PC-3 (cell line): ENCODE measurements at regions not wholly inside any gene's neighbourhood (a gene's known extent, or its start where the extent isn't known, plus 50 kb on each side); places are given as distances from the start of the nearest gene placed in this dataset.

Experiments
- CTCF ChIP-seq: fragments of 300-600 bp; sonication (generic); conservative IDR thresholded peaks from 2 replicates; pipeline ENCODE4 v1.5.1; 2017; ENCODE audit warnings: antibody characterized with exemption, low read depth, mild to moderate bottlenecking, low read length
- EZH2 ChIP-seq: fragments of 300-600 bp; sonication (generic); IDR thresholded peaks from one replicate; pipeline ENCODE4 v1.6.1; 2017; ENCODE audit warnings: antibody characterized with exemption, mild to moderate bottlenecking, low read length; ENCODE audit not compliant: unreplicated experiment
- EZH2phosphoT487 ChIP-seq: fragments of 300-600 bp; sonication (generic); IDR thresholded peaks from 2 replicates; pipeline ENCODE4 v1.6.1; 2018; ENCODE audit warnings: mild to moderate bottlenecking, antibody characterized with exemption, low read length, borderline replicate concordance

- no peak for TF ChIP-seq CTCF
- no peak for TF ChIP-seq EZH2
- TF ChIP-seq EZH2phosphoT487, result no peak
Observed at GRCh38 chr7:1361756-1362125, 97.5 kb downstream of the MICALL2 start.
